ENCODE measurements at regions not wholly inside any gene's neighbourhood (a gene's known extent, or its start where the extent isn't known, plus 50 kb on each side); places are given as distances from the start of the nearest gene placed in this dataset.

DNA sequence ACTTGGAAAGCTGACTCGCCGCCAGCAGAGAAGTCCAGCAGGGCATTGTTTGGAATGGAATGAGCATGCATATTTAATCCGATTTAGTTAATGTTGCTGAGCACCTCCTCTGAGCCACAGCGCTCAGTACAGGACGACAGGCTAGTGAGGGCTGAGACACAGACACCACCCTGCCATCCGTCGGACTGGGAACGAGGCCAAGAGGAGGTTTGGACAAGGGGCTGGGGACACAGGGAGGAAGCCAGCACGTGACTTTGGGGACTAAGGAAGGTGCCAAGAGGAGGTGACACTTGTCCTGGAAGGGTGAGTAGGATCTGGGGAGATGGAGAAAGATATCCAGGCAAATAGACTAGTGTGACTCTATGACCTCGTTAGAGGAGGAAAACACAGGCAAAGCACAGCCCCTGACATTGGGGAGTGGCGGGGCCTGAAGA is 152.5 kb upstream of the ECI2 start:
- ChIA-PET CTCF (no interaction called here), POLR2A (no interaction called here)
- H3K27me3 ChIP-seq (ENCODE audit: control insufficient read depth, insufficient read depth, low read length), result peaks cover 2% of the 10 kb centered on the region; the same call in 1 of the 2 replicates
- in situ Hi-C loops (cut with HindIII; ENCODE audit: low pct_unique_long_range_greater_than_20kb, low sequenced_read_pairs), result no loop called here
- H3K27ac ChIP-seq (ENCODE audit: low read length), result no peak overlapping the region
- 0 out of 2 replicates have a peak, but pooled peaks cover 3% of the 10 kb centered on the region for H3K4me1 ChIP-seq (ENCODE audit: control insufficient read depth, insufficient read depth, low read length)
- no peaks in the 10 kb centered on the region for H3K9me3 ChIP-seq (ENCODE audit: control insufficient read depth, insufficient read depth, low read depth, low read length)
- DNase-seq (ENCODE audit: low read depth, low spot score) (no peak), ATAC-seq (no peak)
- TF ChIP-seq SIN3A (IDR thresholded peaks at IDR 0.05; ENCODE audit: borderline replicate concordance, insufficient read depth, low read depth, low read length) (no peak), POLR2AphosphoS5 (IDR thresholded peaks at IDR 0.05; ENCODE audit: low read depth, low read length) (no peak), TCF7L2 (IDR thresholded peaks at IDR 0.05; ENCODE audit: low read depth, low read length) (no peak)
- TF ChIP-seq, protein P1, sequence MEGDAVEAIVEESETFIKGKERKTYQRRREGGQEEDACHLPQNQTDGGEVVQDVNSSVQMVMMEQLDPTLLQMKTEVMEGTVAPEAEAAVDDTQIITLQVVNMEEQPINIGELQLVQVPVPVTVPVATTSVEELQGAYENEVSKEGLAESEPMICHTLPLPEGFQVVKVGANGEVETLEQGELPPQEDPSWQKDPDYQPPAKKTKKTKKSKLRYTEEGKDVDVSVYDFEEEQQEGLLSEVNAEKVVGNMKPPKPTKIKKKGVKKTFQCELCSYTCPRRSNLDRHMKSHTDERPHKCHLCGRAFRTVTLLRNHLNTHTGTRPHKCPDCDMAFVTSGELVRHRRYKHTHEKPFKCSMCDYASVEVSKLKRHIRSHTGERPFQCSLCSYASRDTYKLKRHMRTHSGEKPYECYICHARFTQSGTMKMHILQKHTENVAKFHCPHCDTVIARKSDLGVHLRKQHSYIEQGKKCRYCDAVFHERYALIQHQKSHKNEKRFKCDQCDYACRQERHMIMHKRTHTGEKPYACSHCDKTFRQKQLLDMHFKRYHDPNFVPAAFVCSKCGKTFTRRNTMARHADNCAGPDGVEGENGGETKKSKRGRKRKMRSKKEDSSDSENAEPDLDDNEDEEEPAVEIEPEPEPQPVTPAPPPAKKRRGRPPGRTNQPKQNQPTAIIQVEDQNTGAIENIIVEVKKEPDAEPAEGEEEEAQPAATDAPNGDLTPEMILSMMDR (IDR thresholded peaks at IDR 0.05), result no peak
- TF ChIP-seq, protein P2, sequence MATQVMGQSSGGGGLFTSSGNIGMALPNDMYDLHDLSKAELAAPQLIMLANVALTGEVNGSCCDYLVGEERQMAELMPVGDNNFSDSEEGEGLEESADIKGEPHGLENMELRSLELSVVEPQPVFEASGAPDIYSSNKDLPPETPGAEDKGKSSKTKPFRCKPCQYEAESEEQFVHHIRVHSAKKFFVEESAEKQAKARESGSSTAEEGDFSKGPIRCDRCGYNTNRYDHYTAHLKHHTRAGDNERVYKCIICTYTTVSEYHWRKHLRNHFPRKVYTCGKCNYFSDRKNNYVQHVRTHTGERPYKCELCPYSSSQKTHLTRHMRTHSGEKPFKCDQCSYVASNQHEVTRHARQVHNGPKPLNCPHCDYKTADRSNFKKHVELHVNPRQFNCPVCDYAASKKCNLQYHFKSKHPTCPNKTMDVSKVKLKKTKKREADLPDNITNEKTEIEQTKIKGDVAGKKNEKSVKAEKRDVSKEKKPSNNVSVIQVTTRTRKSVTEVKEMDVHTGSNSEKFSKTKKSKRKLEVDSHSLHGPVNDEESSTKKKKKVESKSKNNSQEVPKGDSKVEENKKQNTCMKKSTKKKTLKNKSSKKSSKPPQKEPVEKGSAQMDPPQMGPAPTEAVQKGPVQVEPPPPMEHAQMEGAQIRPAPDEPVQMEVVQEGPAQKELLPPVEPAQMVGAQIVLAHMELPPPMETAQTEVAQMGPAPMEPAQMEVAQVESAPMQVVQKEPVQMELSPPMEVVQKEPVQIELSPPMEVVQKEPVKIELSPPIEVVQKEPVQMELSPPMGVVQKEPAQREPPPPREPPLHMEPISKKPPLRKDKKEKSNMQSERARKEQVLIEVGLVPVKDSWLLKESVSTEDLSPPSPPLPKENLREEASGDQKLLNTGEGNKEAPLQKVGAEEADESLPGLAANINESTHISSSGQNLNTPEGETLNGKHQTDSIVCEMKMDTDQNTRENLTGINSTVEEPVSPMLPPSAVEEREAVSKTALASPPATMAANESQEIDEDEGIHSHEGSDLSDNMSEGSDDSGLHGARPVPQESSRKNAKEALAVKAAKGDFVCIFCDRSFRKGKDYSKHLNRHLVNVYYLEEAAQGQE (IDR thresholded peaks at IDR 0.05; ENCODE audit: insufficient read depth in 1 of 2, low read depth in 2 of 2, low read length in 1 of 2), result no peak
- H3K4me3 ChIP-seq (ENCODE audit: low read depth in 2 of 2, low read length in 2 of 2), result no peak overlapping the region
- BruUV-seq (replicated peaks), result no TSS peak
- intact Hi-C loops (cut with micrococcal nuclease; ENCODE audit: unreplicated experiment), result no loop called here
- no peaks in the 10 kb centered on the region for H3K36me3 ChIP-seq (ENCODE audit: control insufficient read depth, insufficient read depth, low read length)

- no TSS peak for BruUV-seq (replicated peaks)
- Histone ChIP-seq H3K4me1 (ENCODE audit: control insufficient read depth, insufficient read depth, low read length) (0 out of 2 replicates have a peak, but pooled peaks cover 3% of the 10 kb centered on the region), H3K27me3 (ENCODE audit: control insufficient read depth, insufficient read depth, low read length) (peaks cover 2% of the 10 kb centered on the region; the same call in 1 of the 2 replicates), H3K9me3 (ENCODE audit: control insufficient read depth, insufficient read depth, low read depth, low read length) (no peaks in the 10 kb centered on the region), H3K27ac (ENCODE audit: low read length) (no peak overlapping the region), H3K4me3 (ENCODE audit: low read depth in 2 of 2, low read length in 2 of 2) (no peak overlapping the region), H3K36me3 (ENCODE audit: control insufficient read depth, insufficient read depth, low read length) (no peaks in the 10 kb centered on the region)
- in situ Hi-C loops (cut with HindIII; ENCODE audit: low pct_unique_long_range_greater_than_20kb, low sequenced_read_pairs) (no loop called here), intact Hi-C loops (cut with micrococcal nuclease; ENCODE audit: unreplicated experiment) (no loop called here)
- ChIA-PET CTCF (no interaction called here), POLR2A (no interaction called here)
- ATAC-seq, result no peak
- TF ChIP-seq, protein P2 (IDR thresholded peaks at IDR 0.05; ENCODE audit: insufficient read depth in 1 of 2, low read depth in 2 of 2, low read length in 1 of 2), result no peak
- TF ChIP-seq SIN3A (IDR thresholded peaks at IDR 0.05; ENCODE audit: borderline replicate concordance, insufficient read depth, low read depth, low read length), result no peak
- no peak for TF ChIP-seq POLR2AphosphoS5 (IDR thresholded peaks at IDR 0.05; ENCODE audit: low read depth, low read length)
- TF ChIP-seq TCF7L2 (IDR thresholded peaks at IDR 0.05; ENCODE audit: low read depth, low read length), result no peak
- TF ChIP-seq, protein P1 (IDR thresholded peaks at IDR 0.05), result no peak
- no peak for DNase-seq (ENCODE audit: low read depth, low spot score)
These were observed 152.0 kb upstream of the ECI2 start for GRCh38 chr6:4287372-4287771.

All from Panc1 (cell line).